ENCODE measurements at regions not wholly inside any gene's neighbourhood (a gene's known extent, or its start where the extent isn't known, plus 50 kb on each side); places are given as distances from the start of the nearest gene placed in this dataset.

- no peak overlapping the region for H3K4me3 ChIP-seq (ENCODE audit: low read depth, low read length)
- DNase-seq (ENCODE audit: low read depth): no peak
- TF ChIP-seq, protein P1, sequence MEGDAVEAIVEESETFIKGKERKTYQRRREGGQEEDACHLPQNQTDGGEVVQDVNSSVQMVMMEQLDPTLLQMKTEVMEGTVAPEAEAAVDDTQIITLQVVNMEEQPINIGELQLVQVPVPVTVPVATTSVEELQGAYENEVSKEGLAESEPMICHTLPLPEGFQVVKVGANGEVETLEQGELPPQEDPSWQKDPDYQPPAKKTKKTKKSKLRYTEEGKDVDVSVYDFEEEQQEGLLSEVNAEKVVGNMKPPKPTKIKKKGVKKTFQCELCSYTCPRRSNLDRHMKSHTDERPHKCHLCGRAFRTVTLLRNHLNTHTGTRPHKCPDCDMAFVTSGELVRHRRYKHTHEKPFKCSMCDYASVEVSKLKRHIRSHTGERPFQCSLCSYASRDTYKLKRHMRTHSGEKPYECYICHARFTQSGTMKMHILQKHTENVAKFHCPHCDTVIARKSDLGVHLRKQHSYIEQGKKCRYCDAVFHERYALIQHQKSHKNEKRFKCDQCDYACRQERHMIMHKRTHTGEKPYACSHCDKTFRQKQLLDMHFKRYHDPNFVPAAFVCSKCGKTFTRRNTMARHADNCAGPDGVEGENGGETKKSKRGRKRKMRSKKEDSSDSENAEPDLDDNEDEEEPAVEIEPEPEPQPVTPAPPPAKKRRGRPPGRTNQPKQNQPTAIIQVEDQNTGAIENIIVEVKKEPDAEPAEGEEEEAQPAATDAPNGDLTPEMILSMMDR (conservative IDR thresholded peaks at IDR 0.05; ENCODE audit: low read depth, low read length): no peak
Measured at GRCh38 chr13:64909184-64909583, 2321.0 kb downstream of the PCDH9 start.

DNA sequence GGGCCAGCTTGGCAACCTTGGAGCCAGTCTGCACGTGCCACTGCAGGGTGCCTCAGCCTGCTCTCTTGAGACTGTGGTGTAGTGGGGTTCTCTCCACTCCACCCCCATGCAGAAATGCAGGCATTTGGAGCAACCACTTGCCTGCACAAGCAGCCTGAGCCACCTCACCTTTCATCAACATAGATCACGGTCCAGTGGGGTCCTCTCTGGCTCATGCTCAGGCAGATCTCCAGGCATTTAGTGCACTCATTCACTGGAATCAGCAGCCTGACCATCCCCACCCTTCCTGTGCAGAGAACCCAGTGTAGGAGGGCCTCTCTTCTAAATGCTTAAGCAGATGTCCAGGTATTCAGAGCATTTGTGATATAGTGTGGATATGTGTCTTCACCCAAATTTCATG is 2330.1 kb downstream of the PCDH9 start:
- no peak for DNase-seq (ENCODE audit: low read depth)
- no peak overlapping the region for H3K4me3 ChIP-seq (ENCODE audit: low read depth, low read length)
- TF ChIP-seq, protein P1 (conservative IDR thresholded peaks at IDR 0.05; ENCODE audit: low read depth, low read length): no peak

DNA sequence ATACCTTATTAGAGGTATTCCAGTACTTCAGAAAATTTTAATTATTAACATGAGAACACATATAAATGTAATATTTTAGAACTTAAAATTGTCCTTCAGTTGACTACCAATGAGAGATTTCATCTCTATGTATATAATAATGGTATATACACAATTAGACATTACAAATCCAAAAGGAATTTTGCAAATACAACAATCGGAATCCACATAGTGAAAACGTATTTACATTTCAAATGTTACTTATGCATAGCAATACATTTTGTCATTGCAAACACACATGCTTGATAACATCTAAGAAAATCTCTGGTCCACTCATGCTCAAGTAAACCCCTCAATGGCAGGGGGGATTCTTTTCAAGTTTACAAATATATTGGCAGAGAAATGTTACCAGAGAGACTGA is 2345.2 kb downstream of the PCDH9 start:
- DNase-seq (ENCODE audit: low read depth): no peak
- TF ChIP-seq, protein P1 (conservative IDR thresholded peaks at IDR 0.05; ENCODE audit: low read depth, low read length): no peak
- H3K4me3 ChIP-seq (ENCODE audit: low read depth, low read length): no peak overlapping the region

DNA sequence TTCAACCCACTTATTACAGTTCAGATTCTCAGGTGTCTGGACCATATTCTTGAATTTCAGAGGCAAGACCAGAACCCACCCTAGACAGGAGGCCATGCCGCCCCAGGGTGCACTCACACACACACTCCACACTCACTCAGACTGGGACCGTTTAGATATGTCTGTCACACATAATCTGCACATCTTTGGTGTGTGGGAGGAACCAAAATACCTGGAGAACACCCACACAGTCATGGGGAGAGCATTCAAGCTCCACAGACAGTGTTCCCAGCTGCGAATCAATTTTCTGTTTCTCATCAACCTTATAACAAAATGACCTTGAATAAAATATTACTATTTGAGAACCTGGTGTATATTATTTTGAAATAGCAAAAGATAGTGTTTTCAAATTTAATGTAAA is 2353.0 kb downstream of the PCDH9 start:
- no peak for DNase-seq (ENCODE audit: low read depth)
- TF ChIP-seq, protein P1 (conservative IDR thresholded peaks at IDR 0.05; ENCODE audit: low read depth, low read length): no peak

DNA sequence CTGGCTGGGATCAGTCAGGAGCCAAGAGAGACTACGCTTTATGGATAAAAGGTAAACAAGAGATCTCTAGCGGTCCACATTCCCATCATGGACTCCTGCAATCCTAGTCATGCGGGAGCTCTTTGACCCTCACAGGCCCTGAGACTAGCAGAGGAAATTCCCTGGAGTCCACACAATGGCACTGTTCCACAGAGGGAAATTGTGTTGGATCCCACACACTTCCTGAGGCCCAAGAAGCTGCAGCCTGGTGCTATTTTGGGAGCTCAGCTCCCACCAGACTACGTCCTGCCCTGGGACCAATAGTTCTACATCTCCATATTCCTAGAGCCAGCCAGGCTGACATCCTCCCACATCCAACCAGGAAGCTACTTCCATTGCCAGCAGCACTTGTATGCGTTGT is 2358.4 kb downstream of the PCDH9 start:
- no peak for DNase-seq (ENCODE audit: low read depth)
- TF ChIP-seq, protein P1 (conservative IDR thresholded peaks at IDR 0.05; ENCODE audit: low read depth, low read length): no peak
- no peak overlapping the region for H3K4me3 ChIP-seq (ENCODE audit: low read depth, low read length)

More for the DNA sequence above, 2353.0 kb downstream of the PCDH9 start:
- no peak overlapping the region for H3K4me3 ChIP-seq (ENCODE audit: low read depth, low read length)

GRCh38 chr13:64869539-64869938 is 2360.6 kb downstream of the PCDH9 start:
- H3K4me3 ChIP-seq (ENCODE audit: low read depth, low read length): no peak overlapping the region
- DNase-seq (ENCODE audit: low read depth): no peak
- TF ChIP-seq, protein P1 (conservative IDR thresholded peaks at IDR 0.05; ENCODE audit: low read depth, low read length): no peak

GRCh38 chr13:64867856-64868255 is 2362.3 kb downstream of the PCDH9 start:
- DNase-seq (ENCODE audit: low read depth): no peak
- H3K4me3 ChIP-seq (ENCODE audit: low read depth, low read length): no peak overlapping the region
- TF ChIP-seq, protein P1 (conservative IDR thresholded peaks at IDR 0.05; ENCODE audit: low read depth, low read length): no peak
